ENCODE measurements at regions not wholly inside any gene's neighbourhood (a gene's known extent, or its start where the extent isn't known, plus 50 kb on each side); places are given as distances from the start of the nearest gene placed in this dataset.

GRCh38 chr7:156274557-156274956 is 366.0 kb upstream of the RNF32 start:
- TF ChIP-seq CTCF (IDR thresholded peaks at IDR 0.05; ENCODE audit: insufficient read depth, low read depth, low read length) = no peak
- H3K4me3 ChIP-seq (ENCODE audit: low read depth, low read length) = no peak overlapping the region
- no peak for DNase-seq (ENCODE audit: low read depth)

- DNase-seq (ENCODE audit: low read depth) = no peak
- no peak for TF ChIP-seq CTCF (IDR thresholded peaks at IDR 0.05; ENCODE audit: insufficient read depth, low read depth, low read length)
- H3K4me3 ChIP-seq (ENCODE audit: low read depth, low read length) = no peak overlapping the region
These were observed 379.0 kb upstream of the RNF32 start for GRCh38 chr7:156261581-156261980.

GRCh38 chr7:156257904-156258303 is 382.7 kb upstream of the RNF32 start:
- H3K4me3 ChIP-seq (ENCODE audit: low read depth, low read length) = no peak overlapping the region
- no peak for DNase-seq (ENCODE audit: low read depth)
- no peak for TF ChIP-seq CTCF (IDR thresholded peaks at IDR 0.05; ENCODE audit: insufficient read depth, low read depth, low read length)

GRCh38 chr7:156255635-156256034 is 384.9 kb upstream of the RNF32 start:
- no peak for TF ChIP-seq CTCF (IDR thresholded peaks at IDR 0.05; ENCODE audit: insufficient read depth, low read depth, low read length)
- DNase-seq (ENCODE audit: low read depth) = no peak
- H3K4me3 ChIP-seq (ENCODE audit: low read depth, low read length) = no peak overlapping the region

- TF ChIP-seq CTCF (IDR thresholded peaks at IDR 0.05; ENCODE audit: insufficient read depth, low read depth, low read length) = no peak
These were observed 388.7 kb upstream of the RNF32 start for GRCh38 chr7:156251861-156252260.

GRCh38 chr7:156240532-156240931 is 400.0 kb upstream of the RNF32 start:
- H3K4me3 ChIP-seq (ENCODE audit: low read depth, low read length) = no peak overlapping the region
- no peak for DNase-seq (ENCODE audit: low read depth)
- no peak for TF ChIP-seq CTCF (IDR thresholded peaks at IDR 0.05; ENCODE audit: insufficient read depth, low read depth, low read length)

More at GRCh38 chr7:156251861-156252260, 388.7 kb upstream of the RNF32 start:
- no peak overlapping the region for H3K4me3 ChIP-seq (ENCODE audit: low read depth, low read length)
- no peak for DNase-seq (ENCODE audit: low read depth)

GRCh38 chr7:156238366-156239133 is 402.0 kb upstream of the RNF32 start:
- no peak for DNase-seq (ENCODE audit: low read depth)
- no peak overlapping the region for H3K4me3 ChIP-seq (ENCODE audit: low read depth, low read length)
- no peak for TF ChIP-seq CTCF (IDR thresholded peaks at IDR 0.05; ENCODE audit: insufficient read depth, low read depth, low read length)
